NCI-H2196 (cell line): ENCODE measurements at regions not wholly inside any gene's neighbourhood (a gene's known extent, or its start where the extent isn't known, plus 50 kb on each side); places are given as distances from the start of the nearest gene placed in this dataset.
"Not testable (repeated sequence)": the region's sequence is repeated elsewhere in the genome, so short reads cannot be mapped to it uniquely, and the experiment has no call there.

ENCODE experiments used
- DNase-seq: peaks from one replicate; lab custom pipeline; 2025; ENCODE audit not compliant: unreplicated experiment; lab: John Stamatoyannopoulos, UW

- DNase-seq, result no peak
Measured at GRCh38 chr9:13942695-13943094, 371.2 kb downstream of the NFIB start.

- DNase-seq, result no peak
Measured at GRCh38 chr9:13942201-13942600, 371.7 kb downstream of the NFIB start.

GRCh38 chr9:13941714-13942113, 372.2 kb downstream of the NFIB start:
- no peak for DNase-seq

- no peak for DNase-seq
Measured at GRCh38 chr9:13939701-13940490, 374.0 kb downstream of the NFIB start.

- no peak for DNase-seq
Measured at GRCh38 chr9:13939134-13939533, 374.8 kb downstream of the NFIB start.

- peak; percentile 50 for DNase-seq
Measured at GRCh38 chr9:13934416-13934815, 379.5 kb downstream of the NFIB start.

- no peak for DNase-seq
Measured at GRCh38 chr9:13933268-13933656, 380.7 kb downstream of the NFIB start.

GRCh38 chr9:13932528-13933267, 381.2 kb downstream of the NFIB start:
- DNase-seq, result no peak

- no peak for DNase-seq
Measured at GRCh38 chr9:13929013-13929412, 384.9 kb downstream of the NFIB start.

GRCh38 chr9:13923381-13923780, 390.6 kb downstream of the NFIB start:
- DNase-seq, result no peak

- no peak for DNase-seq
Measured at GRCh38 chr9:13920557-13920956, 393.4 kb downstream of the NFIB start.

- no peak for DNase-seq
Measured at GRCh38 chr9:13919401-13919800, 394.5 kb downstream of the NFIB start.

- DNase-seq, result no peak
Measured at GRCh38 chr9:13917534-13917933, 396.4 kb downstream of the NFIB start.

- DNase-seq, result no peak
Measured at GRCh38 chr9:13915591-13916301, 398.2 kb downstream of the NFIB start.

GRCh38 chr9:13915131-13915530, 398.8 kb downstream of the NFIB start:
- DNase-seq, result no peak

- DNase-seq, result no peak
Measured at GRCh38 chr9:13911473-13911872, 402.5 kb downstream of the NFIB start.

GRCh38 chr9:13907842-13908241, 406.1 kb downstream of the NFIB start:
- not testable (repeated sequence) for DNase-seq

GRCh38 chr9:13904746-13905145, 409.2 kb downstream of the NFIB start:
- no peak for DNase-seq

- no peak for DNase-seq
Measured at GRCh38 chr9:13904311-13904710, 409.6 kb downstream of the NFIB start.

- no peak for DNase-seq
Measured at GRCh38 chr9:13902286-13903066, 411.5 kb downstream of the NFIB start.

GRCh38 chr9:13901176-13901575, 412.8 kb downstream of the NFIB start:
- DNase-seq, result no peak
